K562 (cell line): ENCODE measurements at regions not wholly inside any gene's neighbourhood (a gene's known extent, or its start where the extent isn't known, plus 50 kb on each side); places are given as distances from the start of the nearest gene placed in this dataset.

Source experiments
- BRD9 ChIP-seq: fragments of 450-650 bp; IDR thresholded peaks from 2 replicates; pipeline ENCODE4 v1.6.1; 2018; ENCODE audit warnings: low read depth; ENCODE audit not compliant: partially characterized antibody
- BRF1 ChIP-seq: IDR thresholded peaks from 3 replicates; pipeline ENCODE4 v1.6.1; 2011; ENCODE audit warnings: borderline replicate concordance, mild to moderate bottlenecking; ENCODE audit not compliant: insufficient read length; ENCODE audit errors: extremely low read depth
- CBFA2T2 ChIP-seq: fragments of 450-650 bp; conservative IDR thresholded peaks from 2 replicates; pipeline ENCODE4 v1.6.1; 2017; ENCODE audit warnings: mild to moderate bottlenecking
- CHD2 ChIP-seq: IDR thresholded peaks from 2 replicates; pipeline ENCODE4 v1.6.1; 2011; ENCODE audit warnings: low read depth, low read length
- EP300 ChIP-seq: IDR thresholded peaks from 2 replicates; pipeline ENCODE4 v1.6.1; 2012; ENCODE audit warnings: low read length, improper control_type of control experiment
- ETV6 ChIP-seq, 3 experiments: fragments of 150-350 bp in 1 of 3; sonication (generic) in 1 of 3; formaldehyde crosslinking in 1 of 3; IDR thresholded peaks; 2 replicates each; pipeline versions ENCODE4 v1.6.1 to v1.8.0; 2014 to 2022; ENCODE audit warnings: borderline replicate concordance in 2 of 3, low read depth in 2 of 3, antibody characterized with exemption in 1 of 3, low read length in 1 of 3, mild to moderate bottlenecking in 1 of 3, missing genetic modification reagents in 1 of 3
- FOXJ3 ChIP-seq: sonication (generic); formaldehyde crosslinking; IDR thresholded peaks from 2 replicates; pipeline ENCODE4 v1.4.0; 2020; ENCODE audit warnings: mild to moderate bottlenecking, missing genetic modification reagents
- FOXK2 ChIP-seq, 2 experiments: fragments of 450-650 bp; IDR thresholded peaks in 1 of 2; conservative IDR thresholded peaks in 1 of 2; 2 replicates each; pipeline ENCODE4 v1.6.1; 2016; ENCODE audit warnings: low read depth in 2 of 2, mild to moderate bottlenecking in 1 of 2
- FOXO4 ChIP-seq: fragments of 450-650 bp; formaldehyde crosslinking; IDR thresholded peaks from 2 replicates; pipeline ENCODE4 v1.4.0; 2020; ENCODE audit warnings: mild to moderate bottlenecking, moderate library complexity
- FUS ChIP-seq: fragments of 200-400 bp; formaldehyde crosslinking; optimal IDR thresholded peaks from 2 replicates; pipeline ENCODE3; 2017; ENCODE audit warnings: low read depth, low read length
- MAZ ChIP-seq, 2 experiments: fragments of 450-650 bp in 1 of 2; sonication (generic) in 1 of 2; formaldehyde crosslinking; IDR thresholded peaks in 1 of 2; conservative IDR thresholded peaks in 1 of 2; 2 replicates each; pipeline versions ENCODE4 v1.4.0 to v1.5.0; 2020; ENCODE audit warnings: mild to moderate bottlenecking in 1 of 2, missing genetic modification reagents in 1 of 2
- MBD1 ChIP-seq: fragments of 250-450 bp; sonication (Bioruptor Pico); IDR thresholded peaks from 2 replicates; pipeline ENCODE4 v1.8.0; 2022; ENCODE audit warnings: inconsistent platforms
- MBD2 ChIP-seq: sonication (generic); IDR thresholded peaks from 2 replicates; pipeline ENCODE4 v1.6.1; 2016; ENCODE audit warnings: low read depth, borderline replicate concordance
- NELFE ChIP-seq: IDR thresholded peaks from 2 replicates; pipeline ENCODE4 v1.6.1; 2011; ENCODE audit warnings: mild to moderate bottlenecking; ENCODE audit not compliant: insufficient read depth, insufficient read length
- NFXL1 ChIP-seq: fragments of 450-650 bp; formaldehyde crosslinking; IDR thresholded peaks from 2 replicates; pipeline ENCODE4 v1.4.0; 2021; ENCODE audit warnings: mild to moderate bottlenecking
- NRF1 ChIP-seq, 2 experiments: fragments of 450-650 bp; IDR thresholded peaks in 1 of 2; conservative IDR thresholded peaks in 1 of 2; 2 replicates each; pipeline ENCODE4 v1.6.1; 2014; ENCODE audit warnings: mild to moderate bottlenecking in 2 of 2
- SMC3 ChIP-seq: conservative IDR thresholded peaks from 2 replicates; pipeline ENCODE4 v1.6.1; 2011; ENCODE audit warnings: low read depth, low read length, improper control_type of control experiment; ENCODE audit not compliant: insufficient read depth
- TCF15 ChIP-seq: fragments of 250-450 bp; sonication (Bioruptor Pico); IDR thresholded peaks from 2 replicates; pipeline ENCODE4 v1.8.0; 2022; ENCODE audit warnings: moderate library complexity, mild to moderate bottlenecking, inconsistent platforms
- TCF7 ChIP-seq: sonication (generic); IDR thresholded peaks from 2 replicates; pipeline ENCODE4 v1.6.1; 2016; ENCODE audit warnings: antibody characterized with exemption, borderline replicate concordance
- YBX1 ChIP-seq: fragments of 450-650 bp; IDR thresholded peaks from 2 replicates; pipeline ENCODE4 v1.7.1; 2016; ENCODE audit warnings: mild to moderate bottlenecking
- ZBTB43 ChIP-seq: sonication (generic); formaldehyde crosslinking; IDR thresholded peaks from 2 replicates; pipeline ENCODE4 v1.8.0; 2023; ENCODE audit warnings: mild to moderate bottlenecking, missing genetic modification reagents
- ZNF121 ChIP-seq: sonication (generic); formaldehyde crosslinking; conservative IDR thresholded peaks from 2 replicates; pipeline ENCODE4 v1.8.0; 2022; ENCODE audit warnings: missing genetic modification reagents
- ZNF217 ChIP-seq: sonication (generic); formaldehyde crosslinking; IDR thresholded peaks from 2 replicates; pipeline ENCODE4 v1.8.0; 2022; ENCODE audit warnings: mild to moderate bottlenecking, missing genetic modification reagents
- ZNF589 ChIP-seq: fragments of 200-800 bp; sonication (Bioruptor generic); IDR thresholded peaks from 2 replicates; pipeline ENCODE4 v1.6.1; 2016; ENCODE audit warnings: low read depth, missing genetic modification characterization, missing compliant biosample characterization

DNA sequence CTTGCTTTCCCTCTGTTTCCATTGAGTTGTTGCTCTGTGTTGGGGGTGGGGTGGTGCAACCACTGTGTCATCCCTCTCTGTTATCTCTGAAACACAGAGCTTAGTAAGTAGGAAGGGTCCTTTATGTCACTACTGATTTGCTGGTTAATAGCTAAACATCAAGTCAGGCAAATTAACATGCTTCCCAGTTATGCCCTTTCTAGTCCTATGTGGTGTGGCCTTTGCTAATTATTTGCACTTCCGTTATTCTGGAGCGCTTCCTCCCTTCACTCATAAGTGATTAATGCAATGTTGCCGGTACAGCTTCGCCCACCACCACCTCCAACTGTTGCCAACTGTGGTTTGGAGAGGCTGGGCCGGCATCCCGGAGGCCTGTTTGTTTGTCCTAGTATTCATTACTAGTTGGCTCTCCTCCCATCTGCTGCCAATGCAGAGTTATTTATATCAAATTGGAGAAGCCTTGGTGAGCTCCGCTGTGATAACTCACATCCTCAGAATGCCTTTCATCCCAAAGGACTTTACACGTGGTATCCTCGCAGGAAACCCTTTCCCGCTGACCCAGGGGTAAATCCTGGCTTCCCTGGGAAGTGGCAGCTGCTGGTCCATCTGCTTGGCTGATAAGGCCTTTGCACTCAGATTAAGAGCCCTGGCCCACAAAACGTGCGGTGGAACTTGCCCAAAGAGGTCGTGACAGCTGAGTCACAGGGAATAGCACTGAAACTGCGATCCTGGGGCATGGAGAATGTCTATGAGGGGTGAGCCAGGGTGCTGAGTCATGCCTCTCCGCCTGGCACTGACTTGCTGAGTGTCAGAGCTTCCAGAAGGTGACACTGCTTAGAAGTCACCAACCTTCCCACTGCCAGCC lies 72.0 kb upstream of the ZCCHC2 start (continued):
- no peak for TF ChIP-seq MBD1 (CRISPR knock-in tag)
- no peak for TF ChIP-seq TCF15 (CRISPR knock-in tag)
- TF ChIP-seq ETV6 (IDR thresholded peaks at IDR 0.05; ENCODE audit: borderline replicate concordance in 1 of 2, low read depth in 2 of 2, low read length in 1 of 2) = 0 out of 4 replicates have a peak, but pooled peaks of 1 of the 2 experiments have one; percentile 63
- TF ChIP-seq ETV6 (CRISPR knock-in tag; IDR thresholded peaks at IDR 0.05; ENCODE audit: borderline replicate concordance) = no peak
- no peak for TF ChIP-seq MAZ (CRISPR knock-in tag; conservative IDR thresholded peaks at IDR 0.05 in 1 of 2, IDR thresholded peaks at IDR 0.05 in 1 of 2)
- 0 out of 2 replicates have a peak, but pooled peaks have one; percentile 40 for TF ChIP-seq MBD2
- no peak for TF ChIP-seq NRF1 (conservative IDR thresholded peaks at IDR 0.05 in 1 of 2, IDR thresholded peaks at IDR 0.05 in 1 of 2)
- no peak for TF ChIP-seq TCF7
- peak; percentile 57 to 79; a peak in 3 of 4 replicates for TF ChIP-seq FOXK2 (conservative IDR thresholded peaks at IDR 0.05 in 1 of 2, IDR thresholded peaks at IDR 0.05 in 1 of 2; ENCODE audit: low read depth in 2 of 2)
- TF ChIP-seq EP300 = peak; percentile 90
- TF ChIP-seq YBX1 = no peak
- peak; percentile 22; the same call in 1 of the 2 replicates for TF ChIP-seq CHD2
- peak; percentile 87 for TF ChIP-seq CBFA2T2
- no peak for TF ChIP-seq NELFE
- peak; percentile 89; the same call in 1 of the 2 replicates for TF ChIP-seq ZNF589 (CRISPR knock-in tag)
- no peak for TF ChIP-seq FUS
- no peak for TF ChIP-seq ZNF217 (CRISPR knock-in tag)
- no peak for TF ChIP-seq SMC3
- no peak for TF ChIP-seq BRF1
- no peak for TF ChIP-seq ZBTB43 (CRISPR knock-in tag)
- no peak for TF ChIP-seq ZNF121 (CRISPR knock-in tag)
- no peak for TF ChIP-seq NFXL1
- TF ChIP-seq FOXJ3 (CRISPR knock-in tag) = no peak
- TF ChIP-seq BRD9 = peak; percentile 23
- TF ChIP-seq FOXO4 = no peak
